Inferior parietal cortex (tissue), 1 donor: ENCODE measurements at regions not wholly inside any gene's neighbourhood (a gene's known extent, or its start where the extent isn't known, plus 50 kb on each side); places are given as distances from the start of the nearest gene placed in this dataset.

Experiments used
- DNase-seq: peaks from one replicate; pipeline ENCODE4 v3.0.0-alpha.2; 2016; ENCODE audit errors: extremely low spot score

DNA sequence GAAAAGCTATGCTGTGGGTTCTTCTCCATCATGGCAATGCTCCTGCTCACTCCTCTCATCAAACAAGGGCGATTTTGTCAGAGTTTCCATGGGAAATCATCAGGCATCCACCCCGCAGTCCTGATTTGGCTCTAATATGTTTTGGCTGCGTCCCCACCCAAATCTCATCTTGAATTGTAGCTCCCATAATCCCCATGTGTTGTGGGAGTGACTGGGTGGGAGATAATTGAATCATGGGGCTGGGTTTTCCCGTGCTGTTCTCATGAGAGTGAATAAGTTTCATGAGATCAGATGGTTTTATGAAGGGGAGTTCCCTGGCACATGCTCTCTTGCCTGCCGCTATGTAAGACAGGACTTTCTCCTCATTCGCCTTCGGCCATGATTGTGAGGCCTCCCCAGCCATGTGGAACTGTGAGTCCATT, 163.8 kb downstream of the GADD45G start:
- no peak for DNase-seq

DNA sequence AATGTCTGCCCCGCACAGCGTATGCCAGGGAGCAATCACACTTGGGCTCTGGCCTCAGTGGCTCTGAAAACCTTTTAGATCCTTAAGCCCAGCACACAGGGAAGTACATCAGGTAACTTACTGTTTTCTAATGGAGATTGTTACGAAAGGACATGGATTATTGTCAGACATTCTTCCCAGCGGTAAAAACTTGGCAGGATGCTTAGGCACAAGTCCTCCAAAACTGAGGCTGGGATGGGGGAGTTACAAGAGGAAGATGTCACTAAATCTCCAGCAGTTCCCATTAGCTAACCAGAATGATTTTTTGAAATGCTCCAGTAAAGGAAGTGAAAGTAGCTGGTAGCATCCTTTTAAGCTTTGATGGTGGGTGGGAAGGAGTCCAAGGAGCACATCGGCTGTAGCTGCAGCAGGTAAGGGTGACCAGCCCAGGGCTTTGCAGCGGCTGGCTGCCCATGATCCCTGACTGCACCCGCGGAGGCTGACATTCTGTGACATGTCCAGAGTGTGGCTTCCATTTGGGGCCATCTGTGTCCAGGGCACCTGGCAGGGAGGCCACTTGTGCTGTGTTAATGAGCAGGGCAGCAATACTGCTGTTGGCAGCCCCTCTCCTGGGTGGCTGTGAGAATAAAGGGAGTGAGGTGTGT, 165.8 kb downstream of the GADD45G start:
- no peak for DNase-seq

GRCh38 chr9:89771205-89771604, 166.4 kb downstream of the GADD45G start:
- no peak for DNase-seq

- no peak for DNase-seq
These were observed 168.4 kb downstream of the GADD45G start for GRCh38 chr9:89773170-89773569.

- no peak for DNase-seq
These were observed 170.1 kb downstream of the GADD45G start for GRCh38 chr9:89774858-89775370.

DNA sequence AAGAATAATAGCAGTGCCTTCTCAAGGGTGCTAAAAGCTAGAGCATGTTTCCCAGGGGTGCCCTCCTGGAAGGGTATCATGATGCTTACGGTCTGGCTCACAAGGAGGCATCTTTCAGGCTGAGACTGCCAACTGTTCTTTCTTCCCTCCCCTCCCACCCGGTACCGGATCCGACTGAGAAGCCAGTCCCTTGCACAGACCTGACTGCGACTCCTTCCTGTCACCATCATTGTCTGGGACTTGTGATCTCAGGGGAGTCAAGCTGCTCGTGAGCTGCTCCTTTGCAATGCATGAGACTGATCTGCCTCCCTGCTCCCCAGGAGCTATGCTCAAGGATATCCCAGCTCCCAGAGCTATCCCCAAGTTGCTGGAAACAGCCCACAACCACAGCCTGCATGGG, 170.8 kb downstream of the GADD45G start:
- no peak for DNase-seq

- DNase-seq, result no peak
These were observed 172.1 kb downstream of the GADD45G start for GRCh38 chr9:89776795-89777525.

GRCh38 chr9:89777544-89777943, 172.7 kb downstream of the GADD45G start:
- DNase-seq, result no peak

GRCh38 chr9:89778100-89779090, 173.6 kb downstream of the GADD45G start:
- DNase-seq, result no peak

DNA sequence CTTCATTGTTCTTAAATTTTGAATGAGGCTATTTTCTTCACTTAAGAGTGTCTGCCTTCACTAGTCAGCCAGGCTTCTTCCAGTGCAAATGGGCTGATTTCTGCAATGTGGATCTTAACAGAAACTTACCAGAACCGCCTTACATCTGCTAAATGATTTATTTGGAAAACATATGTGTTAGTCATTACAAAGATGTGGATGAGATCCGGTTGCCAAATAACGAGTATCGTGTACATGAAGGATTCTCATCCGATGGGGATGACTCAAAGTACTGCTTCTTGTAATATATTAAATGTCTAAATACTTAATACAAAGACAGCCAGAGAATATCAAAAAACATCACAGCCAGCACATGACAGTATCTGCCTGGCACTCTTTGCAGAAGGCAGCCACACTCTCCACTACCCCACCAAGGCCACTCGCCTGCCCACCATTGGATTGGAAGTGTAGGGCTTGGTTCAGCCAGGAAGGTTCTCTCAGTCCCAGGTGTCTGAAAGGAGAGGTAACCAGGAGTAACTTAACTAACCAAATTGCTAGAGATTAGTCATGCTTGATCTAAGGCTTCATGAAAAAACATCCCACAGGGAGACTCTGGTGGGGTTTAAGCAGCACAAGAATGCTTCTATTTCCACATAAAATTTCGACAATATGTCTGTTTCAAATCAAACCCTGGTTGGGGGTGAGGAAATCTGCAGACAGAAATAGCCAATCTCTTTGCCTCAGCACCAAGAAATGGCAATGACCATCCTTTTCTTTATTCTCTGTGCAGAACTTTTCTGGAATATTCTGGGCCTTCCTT, 174.8 kb downstream of the GADD45G start:
- no peak for DNase-seq

DNA sequence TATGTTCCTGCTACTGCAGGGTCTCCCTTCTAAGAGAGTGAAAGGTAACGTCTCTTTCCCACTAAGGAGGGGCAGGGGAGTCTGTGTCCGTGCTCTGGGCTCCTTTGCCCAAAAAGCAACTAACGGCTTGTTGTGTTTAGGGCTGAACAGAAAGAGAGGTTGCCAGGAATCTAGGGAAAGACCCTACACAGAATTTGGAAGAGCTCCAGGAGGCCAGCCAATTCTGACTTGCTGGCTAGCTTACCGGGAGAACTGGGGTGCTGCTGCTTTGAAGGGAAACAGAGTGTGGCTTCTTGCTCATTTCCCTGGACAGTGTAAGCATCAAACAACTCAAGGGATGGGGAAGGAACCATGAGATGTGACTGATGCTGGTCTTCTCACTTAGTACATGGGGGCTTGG, 176.1 kb downstream of the GADD45G start:
- DNase-seq, result no peak

DNA sequence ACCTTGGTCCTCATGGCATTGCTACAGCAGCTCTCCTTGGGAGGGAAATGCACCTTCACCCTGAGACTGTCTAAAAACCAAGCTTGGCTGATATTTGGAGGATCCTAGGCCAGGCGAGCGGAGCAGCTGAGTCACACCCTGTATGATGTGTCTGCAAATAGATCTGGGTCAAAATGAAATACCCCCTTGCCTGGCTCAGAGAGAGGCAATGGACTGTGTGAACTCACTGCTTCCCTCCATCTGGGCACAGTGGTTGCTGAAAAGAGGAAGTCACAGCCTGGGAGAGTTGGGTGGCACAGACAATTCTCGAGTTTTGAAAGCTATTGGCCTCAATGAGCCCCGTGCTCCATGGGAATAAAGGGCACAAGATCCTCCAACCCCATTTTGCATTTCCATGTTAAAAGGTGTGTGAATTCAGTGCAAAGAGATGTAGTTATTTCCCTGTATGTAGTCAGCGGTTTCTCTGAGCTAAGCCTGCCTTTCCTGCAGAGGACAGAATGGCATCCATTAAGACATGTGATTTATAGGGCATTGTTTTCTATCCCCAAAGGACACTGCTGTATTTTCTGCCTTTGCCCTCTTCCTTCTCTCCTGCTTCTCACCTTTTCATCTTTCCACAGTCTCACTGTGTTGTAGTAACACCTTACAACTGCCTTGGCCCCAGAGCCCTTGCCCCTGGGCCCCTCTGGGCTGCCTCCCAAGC, 177.2 kb downstream of the GADD45G start:
- no peak for DNase-seq

GRCh38 chr9:89786655-89787054, 181.8 kb downstream of the GADD45G start:
- DNase-seq, result no peak

DNA sequence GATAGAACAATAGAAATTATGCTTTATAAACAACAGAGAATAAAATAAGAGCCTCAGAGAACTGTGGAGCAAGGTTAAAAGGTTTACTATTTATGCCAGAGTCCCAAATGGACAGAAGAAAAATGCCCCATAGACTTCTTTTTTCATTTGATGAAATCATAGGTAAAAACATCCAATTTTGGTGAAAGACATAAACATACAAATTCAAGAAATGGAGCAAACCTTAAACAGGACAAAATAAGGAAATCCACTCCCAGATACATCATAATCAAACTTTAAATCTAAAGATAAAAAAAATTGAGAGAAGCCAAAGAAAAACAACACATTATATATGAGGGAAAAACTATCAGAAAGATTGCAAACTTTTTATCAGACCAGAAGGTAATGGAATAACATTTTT, 182.8 kb downstream of the GADD45G start:
- DNase-seq, result no peak

DNA sequence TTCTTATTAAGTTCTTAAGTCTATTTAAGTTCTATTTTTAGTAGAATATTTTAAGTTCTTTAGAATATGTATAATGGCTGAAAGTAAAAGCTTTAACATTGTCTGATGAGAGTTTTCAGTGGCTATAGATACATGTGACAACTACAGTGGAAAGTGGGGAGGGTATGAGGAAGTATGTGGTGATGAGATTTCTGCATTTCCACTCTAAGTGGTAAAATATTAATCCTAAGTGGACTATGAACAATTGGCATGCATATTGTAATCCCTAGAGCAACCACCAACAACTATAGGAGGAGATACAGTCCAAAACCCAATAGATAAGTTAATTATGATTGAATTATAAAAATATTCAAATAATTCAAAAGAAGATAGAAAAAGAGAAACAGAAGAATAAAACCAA, 183.6 kb downstream of the GADD45G start:
- no peak for DNase-seq

DNA sequence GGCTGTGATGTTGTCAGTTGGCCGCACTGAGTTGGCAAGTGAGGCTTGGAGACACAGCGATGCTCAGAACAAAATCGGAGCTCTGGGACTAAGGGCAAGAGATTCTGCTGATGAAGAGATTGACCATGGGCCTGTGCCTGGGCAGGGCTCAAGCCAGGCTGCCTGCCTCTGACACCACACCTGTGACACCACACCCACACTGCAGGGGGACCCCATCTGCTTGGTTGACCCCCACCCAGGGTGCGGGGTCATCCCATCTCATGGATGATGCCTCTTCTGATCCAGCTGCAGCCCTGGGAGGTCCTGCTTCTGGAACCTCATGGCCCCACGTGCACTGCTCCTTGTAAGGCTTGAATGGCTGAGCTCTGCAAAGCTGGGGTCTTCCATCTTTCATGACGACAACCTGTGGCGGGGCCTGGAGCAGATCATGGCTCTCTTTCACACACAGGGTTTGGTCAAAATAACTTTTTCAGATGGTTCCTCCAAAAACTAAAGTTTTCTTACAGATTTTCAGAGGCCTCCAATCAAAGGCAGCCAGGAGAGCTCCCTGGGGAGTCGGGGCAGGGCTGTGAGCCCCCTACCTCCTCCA, 185.2 kb downstream of the GADD45G start:
- DNase-seq, result no peak

DNA sequence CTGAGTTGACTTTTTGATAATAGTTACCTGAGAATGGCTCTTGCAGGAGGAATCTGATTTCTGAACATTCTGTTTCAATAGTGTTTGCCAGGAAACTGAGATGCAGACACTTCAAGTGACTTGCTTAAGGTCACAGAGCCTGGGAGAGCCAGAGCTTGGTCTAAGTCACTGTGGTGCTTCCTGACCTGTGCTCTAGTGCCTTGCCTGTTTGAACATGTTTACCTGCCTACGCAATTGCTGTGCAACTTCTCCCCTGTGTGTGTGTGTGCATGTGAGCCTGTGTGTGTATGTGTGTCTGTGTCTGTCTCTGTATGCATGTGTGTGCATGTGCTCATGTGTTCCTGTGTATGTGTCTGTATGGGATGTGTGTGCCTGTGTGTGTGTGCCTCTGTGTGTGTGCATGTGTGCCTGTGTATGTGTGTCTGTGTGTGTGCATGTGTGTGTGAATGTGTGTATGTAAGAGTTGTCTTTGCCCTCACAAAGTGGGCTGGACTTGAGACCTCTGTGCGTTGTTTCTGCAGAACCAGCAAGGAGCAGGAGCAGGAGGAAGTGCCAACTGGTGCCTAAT, 185.8 kb downstream of the GADD45G start:
- DNase-seq, result no peak

- DNase-seq, result no peak
These were observed 186.9 kb downstream of the GADD45G start for GRCh38 chr9:89791754-89792153.

GRCh38 chr9:89792189-89793123, 187.6 kb downstream of the GADD45G start:
- DNase-seq, result no peak
